NCI-H2107 treated with DMSO at 0.1 percent for 48 hours (cell line): ENCODE measurements at regions not wholly inside any gene's neighbourhood (a gene's known extent, or its start where the extent isn't known, plus 50 kb on each side); places are given as distances from the start of the nearest gene placed in this dataset.
A peak's percentile ranks its signal among the peaks of the same experiment; 100 is the strongest.
"Not testable (repeated sequence)": the region's sequence is repeated elsewhere in the genome, so short reads cannot be mapped to it uniquely, and the experiment has no call there.

ENCODE experiments used
- DNase-seq: peaks from one replicate; lab custom pipeline; 2025; ENCODE audit not compliant: unreplicated experiment; lab: John Stamatoyannopoulos, UW

DNA sequence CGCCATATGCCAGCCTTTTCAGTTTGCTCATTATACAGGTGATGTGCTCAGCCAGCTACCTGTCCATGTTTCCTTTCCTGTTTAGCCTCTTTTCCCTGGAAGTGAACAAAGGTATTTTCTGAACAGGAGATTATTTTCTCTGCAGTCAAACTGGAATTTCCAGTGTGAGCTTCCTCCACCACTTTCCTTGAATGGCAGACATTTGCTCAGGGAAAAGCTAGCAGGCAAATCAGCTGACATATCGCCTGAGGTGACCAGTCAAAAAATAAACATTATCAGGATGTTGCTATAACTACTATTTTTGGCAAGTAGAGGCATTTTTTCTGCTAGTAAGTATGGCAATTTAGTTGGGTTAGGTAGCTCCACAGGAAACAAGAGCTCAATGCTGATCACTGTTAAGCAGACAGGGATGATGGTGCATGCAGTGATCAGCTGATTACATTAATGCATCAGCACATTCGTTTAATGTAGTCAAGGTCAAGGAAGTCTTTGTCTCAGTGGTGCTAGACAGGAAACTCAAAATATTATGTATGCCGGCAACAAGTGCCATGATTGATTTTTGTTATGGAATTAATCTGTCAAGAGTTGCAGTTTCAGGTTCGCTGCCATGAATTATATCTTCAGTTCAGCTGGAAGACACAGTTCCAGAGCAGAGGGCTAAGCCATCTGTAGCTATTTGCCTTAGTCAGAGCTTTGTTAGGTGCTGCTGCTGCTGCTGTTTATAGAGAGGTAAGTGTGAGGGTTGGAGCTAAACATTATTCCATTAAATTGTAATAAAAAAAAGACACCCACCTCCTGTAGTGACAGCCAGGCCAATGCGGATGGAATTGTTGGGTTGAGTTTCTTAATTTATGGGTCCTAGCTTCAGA, 179.7 kb upstream of the ST6GALNAC5 start:
- no peak for DNase-seq

DNA sequence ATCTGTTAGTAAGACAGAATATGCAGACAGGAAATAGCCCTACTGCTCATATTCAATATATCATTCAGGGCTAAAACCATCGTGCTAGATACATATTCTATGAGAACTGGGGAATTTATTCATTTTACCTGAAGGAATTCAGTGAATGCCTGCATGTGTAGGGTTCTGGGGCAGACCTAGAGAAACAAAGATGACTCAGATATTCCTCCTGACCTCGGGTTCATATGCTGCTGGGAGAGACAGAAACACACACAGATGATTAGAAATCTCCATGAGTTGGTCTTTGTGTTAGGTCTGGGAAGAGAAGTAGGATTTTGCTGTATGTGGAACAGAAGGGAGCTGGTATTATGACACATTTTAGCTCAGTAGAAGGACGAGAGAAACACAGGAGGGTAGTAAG, 176.5 kb upstream of the ST6GALNAC5 start:
- no peak for DNase-seq

DNA sequence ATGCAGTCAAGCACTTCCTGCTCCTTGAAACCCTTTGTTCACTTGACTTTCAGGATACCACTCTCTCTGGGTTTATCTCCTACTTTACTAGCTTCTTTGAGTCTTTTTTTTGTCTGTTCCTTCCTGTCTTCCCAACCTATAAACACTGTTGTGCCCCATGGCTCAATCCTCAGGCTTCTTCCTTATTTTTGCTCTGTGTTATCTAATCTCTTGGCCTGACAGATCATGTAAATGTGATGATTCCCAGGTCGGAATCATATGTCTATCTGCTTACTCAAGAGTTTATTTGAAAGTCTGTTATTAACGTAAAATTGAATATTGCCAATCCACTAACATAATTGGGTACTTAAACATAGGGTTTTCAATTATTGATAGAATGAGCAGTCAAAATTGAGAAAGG, 171.7 kb upstream of the ST6GALNAC5 start:
- DNase-seq: no peak

DNA sequence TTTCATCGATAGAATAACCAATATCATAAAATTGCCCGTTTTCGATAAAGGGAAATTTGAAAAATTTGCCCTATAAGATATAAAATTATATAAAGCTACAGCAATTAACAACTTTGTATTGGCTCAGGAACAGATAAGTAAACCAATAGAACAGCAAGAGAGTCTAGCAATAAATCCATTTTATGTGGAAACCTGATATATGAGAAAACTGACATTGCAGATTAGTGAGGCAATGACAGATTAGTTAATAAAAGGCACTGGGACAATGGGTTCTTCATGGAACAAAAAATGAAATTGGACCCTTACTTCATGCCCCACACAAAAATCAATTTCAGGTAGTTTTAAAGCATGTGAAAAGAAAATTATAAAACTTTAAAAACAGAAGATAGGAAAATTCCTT, 169.9 kb upstream of the ST6GALNAC5 start:
- no peak for DNase-seq

DNA sequence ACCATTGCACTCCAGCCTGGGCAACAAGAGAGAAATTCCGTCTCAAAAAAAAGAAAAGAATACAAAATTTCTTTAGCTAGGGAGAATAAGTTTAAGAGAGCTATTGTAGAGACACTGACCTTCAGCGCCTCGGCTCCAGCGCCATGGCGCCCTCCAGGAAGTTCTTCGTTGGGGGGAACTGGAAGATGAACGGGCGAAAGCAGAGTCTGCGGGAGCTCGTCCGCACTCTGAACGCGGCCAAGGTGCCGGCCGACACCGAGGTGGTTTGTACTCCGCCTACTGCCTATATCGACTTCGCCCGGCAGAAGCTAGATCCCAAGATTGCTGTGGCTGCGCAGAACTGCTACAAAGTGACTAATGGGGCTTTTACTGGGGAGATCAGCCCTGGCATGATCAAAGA, 167.6 kb upstream of the ST6GALNAC5 start:
- not testable (repeated sequence) for DNase-seq

DNA sequence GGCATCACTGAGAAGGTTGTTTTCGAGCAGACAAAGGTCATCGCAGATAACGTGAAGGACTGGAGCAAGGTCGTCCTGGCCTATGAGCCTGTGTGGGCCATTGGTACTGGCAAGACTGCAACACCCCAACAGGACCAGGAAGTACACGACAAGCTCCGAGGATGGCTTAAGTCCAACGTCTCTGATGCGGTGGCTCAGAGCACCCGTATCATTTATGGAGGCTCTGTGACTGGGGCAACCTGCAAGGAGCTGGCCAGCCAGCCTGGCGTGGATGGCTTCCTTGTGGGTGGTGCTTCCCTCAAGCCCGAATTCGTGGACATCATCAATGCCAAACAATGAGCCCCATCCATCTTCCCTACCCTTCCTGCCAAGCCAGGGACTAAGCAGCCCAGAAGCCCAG, 167.1 kb upstream of the ST6GALNAC5 start:
- not testable (repeated sequence) for DNase-seq

DNA sequence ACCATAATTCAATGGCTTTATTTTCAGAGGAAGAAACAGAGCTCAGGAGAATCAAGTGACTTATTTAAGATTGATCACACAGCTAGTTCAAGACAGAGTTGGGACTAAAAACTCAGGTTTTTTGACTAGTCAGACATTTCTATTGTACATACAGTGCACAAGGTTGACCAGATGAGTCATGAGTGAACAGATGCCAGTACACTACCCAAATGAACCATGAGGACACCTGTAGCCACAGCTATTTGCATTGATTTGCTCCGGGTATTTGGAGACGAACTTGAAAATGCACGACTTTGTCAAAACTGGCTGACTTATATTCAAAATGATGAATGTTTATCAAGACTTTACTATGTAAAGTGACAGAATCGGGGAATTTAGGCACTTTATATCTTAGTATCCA, 161.7 kb upstream of the ST6GALNAC5 start:
- DNase-seq: no peak

DNA sequence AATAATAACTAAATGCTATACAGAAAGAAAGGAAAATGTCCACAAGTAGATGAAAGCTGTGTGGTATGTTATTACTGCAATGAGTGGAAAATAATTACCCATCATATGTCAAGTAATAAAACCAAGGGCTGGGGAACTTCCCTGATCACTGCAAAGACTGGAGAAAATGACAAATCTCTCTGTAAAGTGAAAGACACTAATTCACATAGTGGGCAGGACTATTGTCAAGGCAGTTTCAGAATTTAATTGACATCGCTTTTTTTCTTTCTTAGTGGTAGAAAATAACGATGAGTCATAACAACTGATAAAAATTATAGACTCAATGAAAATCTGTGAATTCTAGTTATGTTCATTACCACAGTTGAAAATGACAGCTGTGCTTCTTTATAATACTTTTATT, 153.7 kb upstream of the ST6GALNAC5 start:
- DNase-seq: no peak

DNA sequence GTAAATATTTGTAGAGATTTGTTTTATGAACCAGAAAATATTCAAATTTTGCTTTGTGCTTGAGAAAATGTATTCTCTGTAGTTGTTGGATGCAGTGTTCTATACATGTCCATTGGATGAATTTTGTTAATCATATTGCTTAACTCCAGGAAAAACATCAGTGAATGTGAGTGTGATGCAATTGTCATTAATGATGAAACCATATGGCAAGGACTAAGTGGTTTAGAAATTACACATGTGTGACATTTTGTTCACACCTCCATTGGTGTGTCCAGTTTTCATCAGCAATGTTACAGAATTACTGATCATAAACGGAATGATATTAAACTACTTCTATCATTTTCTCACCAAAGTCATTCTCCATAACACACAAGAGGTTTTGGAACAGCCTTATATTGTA, 151.8 kb upstream of the ST6GALNAC5 start:
- no peak for DNase-seq

DNA sequence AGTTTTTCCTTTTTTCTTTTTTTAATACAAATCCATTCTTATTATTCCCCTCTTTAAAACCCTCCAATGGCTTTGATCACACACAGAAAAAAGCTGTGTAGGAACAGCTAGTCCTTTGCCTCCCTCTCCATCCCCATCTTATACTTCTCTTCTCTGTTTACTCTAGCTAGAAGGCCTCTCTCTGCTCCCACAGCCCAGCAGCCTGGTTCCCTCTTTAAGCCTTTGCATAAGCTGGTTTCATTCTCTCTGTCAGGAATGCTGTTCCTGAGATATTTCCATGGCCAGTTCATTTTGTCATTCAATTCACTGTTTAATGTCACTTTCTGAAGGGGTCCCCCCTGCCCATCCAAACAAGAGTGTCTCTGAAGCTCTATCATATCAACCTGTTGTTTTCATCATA, 143.3 kb upstream of the ST6GALNAC5 start:
- no peak for DNase-seq

DNA sequence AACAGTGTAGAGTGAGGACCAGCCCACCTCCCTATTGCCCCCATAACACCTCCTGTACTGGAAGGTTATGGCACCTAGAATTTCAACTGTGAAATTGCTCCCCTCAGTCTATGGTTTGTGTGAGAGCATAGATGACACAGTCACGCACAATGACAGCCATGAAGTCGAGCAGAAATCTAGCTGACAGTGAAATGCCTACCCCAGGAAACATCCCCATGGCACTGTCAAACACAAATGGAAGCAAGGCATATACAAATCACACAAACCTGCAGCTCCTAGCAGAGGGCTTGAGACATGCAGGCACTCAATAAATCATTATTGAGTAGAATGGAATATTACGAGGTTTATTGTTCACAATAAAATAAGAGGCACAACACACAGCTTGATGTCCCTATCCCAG, 142.5 kb upstream of the ST6GALNAC5 start:
- DNase-seq: no peak

DNA sequence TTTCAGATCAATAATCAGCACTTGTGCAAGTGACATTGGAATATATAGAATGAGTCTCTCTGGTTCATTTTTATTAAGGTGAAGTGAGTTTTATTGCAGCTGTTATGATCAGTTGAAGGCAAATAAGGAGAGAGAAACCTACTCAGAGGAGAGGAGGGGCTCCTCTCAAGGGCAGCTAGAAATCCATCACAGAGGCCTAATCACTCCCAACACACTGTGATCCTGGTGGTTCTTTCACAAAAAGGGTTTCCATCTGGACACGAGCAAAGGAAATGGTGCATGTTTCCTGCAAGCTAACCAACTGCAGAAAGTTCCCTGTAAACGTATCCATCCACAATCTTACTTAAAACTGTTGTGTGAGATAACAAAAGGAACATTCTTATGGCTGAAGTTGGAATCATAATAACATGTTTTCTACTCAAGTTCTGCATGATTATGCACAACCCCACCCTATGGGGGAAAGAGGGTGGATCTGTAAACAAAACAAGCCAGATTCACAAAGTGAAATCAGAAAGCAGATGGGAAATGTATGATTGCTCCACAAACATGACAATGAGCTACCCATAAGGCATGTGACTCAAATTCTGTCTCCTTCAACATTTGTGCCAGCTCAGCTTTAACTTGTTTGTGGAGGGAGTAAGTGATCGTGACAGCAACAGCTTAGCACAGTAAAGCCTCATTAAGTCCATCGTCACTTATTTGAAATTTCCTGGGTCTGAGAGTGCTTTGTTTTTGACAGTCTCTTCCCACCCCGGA, 141.2 kb upstream of the ST6GALNAC5 start:
- DNase-seq: no peak

DNA sequence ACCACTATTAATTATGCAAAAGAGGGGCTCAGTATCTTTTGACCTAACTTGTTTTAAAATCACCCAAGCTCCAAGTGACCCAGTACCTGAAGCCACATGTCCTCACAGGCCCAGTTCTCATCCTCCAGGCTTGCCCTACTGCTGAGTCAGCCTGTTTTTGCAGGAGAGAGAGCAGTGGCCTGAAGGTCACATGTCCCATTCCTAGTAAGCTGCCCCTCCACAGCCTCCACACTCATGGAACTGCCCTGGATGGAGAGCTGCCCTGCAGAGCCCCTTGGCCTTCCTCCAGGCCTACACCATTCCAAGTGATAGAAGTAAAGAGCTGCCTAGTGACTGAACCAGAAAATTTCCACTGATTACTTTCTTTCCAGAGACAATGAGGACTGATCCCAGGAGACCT, 139.8 kb upstream of the ST6GALNAC5 start:
- no peak for DNase-seq

DNA sequence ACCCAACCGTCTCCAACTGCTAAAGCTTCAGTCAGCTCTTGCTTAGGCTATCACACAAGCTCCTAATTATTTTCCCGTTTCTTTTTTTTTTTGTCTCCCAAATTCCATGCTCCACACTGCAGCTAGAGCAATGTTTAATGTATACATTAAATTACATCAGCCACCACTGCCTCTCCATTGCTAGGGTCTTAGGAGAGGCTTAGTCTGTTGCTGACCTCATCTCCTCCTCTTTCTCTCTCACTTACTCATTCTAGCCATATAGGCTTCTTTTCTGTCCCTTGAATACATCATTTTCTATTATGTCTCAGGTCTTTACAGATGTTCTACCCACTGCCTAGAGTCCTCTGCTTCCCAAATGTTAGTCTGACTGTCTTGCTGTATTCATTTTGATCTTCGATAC, 138.1 kb upstream of the ST6GALNAC5 start:
- DNase-seq: no peak

DNA sequence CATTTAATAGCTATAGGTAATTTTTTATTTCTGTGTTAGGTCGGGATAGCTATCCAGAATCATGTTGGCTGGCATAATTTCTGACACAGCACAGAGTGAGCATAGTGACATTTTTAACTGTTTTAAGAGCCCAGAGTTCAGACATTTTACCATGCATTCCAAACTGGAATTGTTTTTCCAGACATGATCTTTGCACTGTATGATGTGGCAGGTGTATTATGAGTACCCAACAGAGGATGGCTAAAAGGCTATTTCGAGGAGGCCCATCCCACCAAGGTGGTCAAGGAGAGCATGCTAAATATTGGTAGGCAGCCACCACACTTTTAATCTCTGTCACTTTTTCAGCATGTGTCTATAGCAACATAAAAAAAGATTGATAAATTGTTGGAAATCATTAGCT, 137.3 kb upstream of the ST6GALNAC5 start:
- no peak for DNase-seq

DNA sequence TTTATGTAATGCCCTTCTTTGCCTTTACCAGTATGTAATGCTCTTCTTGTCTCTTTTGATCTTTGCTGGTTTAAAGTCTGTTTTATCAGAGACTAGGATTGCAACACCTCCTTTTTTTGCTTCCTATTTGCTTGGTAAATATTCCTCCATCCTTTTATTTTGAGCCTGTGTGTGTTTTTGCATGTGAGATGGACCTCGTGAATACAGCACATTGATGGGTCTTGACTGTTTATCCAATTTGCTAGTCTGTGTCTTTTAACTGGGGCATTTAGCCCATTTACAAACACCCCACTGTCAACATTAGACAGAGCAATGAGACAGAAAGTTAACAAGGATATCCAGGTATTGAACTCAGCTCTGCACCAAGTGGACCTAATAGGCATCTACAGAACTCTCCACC, 128.9 kb upstream of the ST6GALNAC5 start:
- not testable (repeated sequence) for DNase-seq

DNA sequence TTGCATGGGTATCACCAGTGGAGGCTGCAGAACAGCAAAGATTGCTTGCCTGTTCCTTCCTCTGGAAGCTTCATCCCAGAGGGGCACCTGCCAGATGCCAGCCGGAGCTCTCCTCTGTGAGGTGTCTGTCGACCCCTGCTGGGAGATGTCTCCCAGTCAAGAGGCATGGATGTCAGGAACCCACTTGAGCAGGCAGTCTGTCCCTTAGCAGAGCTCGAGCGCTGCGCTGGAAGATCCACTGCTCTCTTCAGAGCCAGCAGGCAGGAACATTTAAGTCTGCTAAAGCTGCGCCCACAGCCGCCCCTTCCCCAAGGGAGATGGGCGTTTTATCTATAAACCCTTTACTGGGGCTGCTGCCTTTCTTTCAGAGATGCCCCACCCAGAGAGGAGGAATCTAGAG, 126.3 kb upstream of the ST6GALNAC5 start:
- DNase-seq: not testable (repeated sequence)

DNA sequence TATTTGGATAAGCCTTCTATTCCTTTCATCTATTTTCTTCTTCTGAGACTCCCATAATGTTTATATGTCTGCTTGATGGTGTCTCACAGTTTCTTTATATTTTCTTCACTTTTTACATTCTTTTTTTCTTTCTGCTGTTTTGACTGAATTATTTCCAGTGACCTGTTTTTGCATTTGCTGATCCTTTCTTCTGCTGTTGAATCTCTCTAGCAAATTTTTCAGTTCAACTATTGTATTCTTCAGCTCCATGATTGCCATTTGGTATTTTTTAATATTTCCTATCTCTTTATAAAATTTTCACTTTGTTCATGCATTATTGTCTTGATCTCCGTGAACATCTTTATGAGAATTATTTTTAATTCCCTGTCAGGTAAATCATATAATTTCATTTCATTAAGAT, 122.3 kb upstream of the ST6GALNAC5 start:
- no peak for DNase-seq

DNA sequence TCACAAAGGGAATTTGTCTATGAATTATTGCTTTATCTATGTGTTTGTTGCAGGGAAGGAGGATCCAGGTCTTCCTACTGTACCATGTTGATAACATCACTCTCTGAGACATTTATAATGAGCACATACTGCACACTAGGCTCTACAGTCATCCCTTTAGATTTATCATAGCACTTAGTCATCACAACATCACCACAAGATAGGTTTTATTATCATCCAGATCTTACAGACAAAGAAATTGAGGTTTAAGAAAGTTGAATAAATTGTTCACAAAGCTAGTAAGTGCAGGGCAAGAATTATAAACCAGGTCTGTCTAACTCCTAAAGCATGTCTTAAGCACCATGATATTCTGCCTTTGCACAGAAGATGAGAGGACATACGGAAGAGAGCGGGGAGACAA, 121.1 kb upstream of the ST6GALNAC5 start:
- no peak for DNase-seq

DNA sequence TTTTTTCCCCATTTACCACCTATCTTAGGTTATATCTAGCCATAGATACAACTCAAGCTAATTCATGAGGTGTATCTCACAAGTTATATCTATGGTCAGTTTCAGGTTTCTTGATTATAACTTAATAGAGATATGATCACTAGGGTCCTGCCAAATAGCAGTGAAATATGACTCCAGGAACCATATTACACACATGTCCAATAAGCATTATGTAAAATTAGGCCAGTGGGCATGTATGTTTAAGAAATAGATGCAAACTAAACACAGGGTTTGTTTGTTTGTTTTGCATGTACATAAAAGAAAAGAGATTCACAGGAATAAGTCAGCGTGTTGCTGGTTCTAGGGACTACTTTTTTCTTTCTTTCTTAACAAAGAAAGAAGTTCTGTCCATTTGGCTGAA, 112.5 kb upstream of the ST6GALNAC5 start:
- no peak for DNase-seq

DNA sequence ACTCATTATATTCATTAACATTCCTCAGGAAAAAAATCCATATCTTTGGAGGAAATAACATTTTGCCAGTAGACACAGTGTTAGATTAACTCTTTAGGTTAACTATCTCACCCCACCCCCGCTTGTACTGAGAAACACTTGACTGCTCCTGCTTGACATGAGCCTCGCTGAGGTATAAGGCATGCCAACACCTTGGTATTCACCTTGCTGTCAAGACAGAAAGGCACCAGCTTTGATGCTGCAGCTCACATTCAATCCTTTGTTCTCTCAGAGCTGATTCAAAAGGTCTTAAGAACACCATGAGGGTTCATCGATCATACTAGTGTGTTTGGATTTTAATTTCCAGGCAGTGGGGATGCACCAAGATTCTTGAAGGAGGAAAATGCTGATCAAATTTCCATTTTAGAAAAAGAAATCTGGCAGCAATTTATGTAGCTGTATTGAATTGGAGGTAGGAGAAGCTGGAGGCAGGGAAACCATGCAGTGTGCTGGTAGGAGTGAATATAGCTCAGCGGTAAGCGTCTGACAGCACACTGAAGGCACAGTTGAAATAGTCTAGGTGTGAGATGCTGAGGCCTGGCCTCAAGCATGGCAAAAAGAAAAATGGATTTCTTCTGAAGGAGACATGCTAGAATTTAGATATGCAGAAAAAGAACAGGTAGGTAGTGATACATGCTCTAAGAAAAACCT, 108.0 kb upstream of the ST6GALNAC5 start:
- DNase-seq: no peak

DNA sequence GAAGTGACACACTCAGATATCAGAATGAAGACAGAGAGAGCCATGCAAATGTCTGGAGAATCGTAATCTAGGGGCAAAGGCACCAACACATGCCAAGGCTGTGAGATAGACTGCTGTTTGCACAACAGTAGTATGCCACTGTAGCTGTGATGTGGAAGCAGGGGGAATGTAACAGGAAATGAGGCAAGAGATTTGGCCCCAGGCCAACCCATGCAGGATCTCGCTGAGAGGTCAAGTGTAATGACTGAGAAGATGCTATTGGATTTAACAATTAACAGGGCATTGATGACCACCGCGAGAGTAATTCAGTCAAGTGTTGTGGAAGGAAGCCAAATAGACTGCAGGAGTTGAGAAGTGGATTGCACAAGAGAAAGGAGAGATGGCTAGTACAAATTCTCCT, 107.3 kb upstream of the ST6GALNAC5 start:
- DNase-seq: peak; percentile 85
